ENCODE measurements at regions not wholly inside any gene's neighbourhood (a gene's known extent, or its start where the extent isn't known, plus 50 kb on each side); places are given as distances from the start of the nearest gene placed in this dataset.

DNA sequence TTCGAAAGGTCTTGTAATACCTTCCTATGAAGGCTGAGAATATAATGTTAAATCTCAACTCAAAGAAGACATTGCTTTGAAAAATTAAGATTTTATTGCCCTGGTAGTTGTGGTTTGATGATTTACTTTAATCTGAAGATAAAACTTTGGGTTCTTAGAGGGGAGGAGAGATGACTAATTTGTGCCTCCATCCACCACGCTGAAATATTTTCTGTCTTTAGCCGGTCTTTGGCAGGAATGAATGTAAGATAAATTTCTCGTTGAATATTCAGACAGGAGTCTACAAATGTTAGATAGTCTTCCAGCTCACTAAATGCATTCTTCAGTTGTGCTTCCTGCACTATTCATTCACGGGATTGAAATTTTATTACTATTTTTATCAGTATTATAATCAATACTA lies 844.3 kb upstream of the NR2F2 start:
- no peaks in the 10 kb centered on the region for H3K27me3 ChIP-seq
- H3K9me3 ChIP-seq = peaks cover 18% of the 10 kb centered on the region
- H3K36me3 ChIP-seq = no peaks in the 10 kb centered on the region
- no peak overlapping the region for H3K4me3 ChIP-seq
- DNase-seq = no peak

DNA sequence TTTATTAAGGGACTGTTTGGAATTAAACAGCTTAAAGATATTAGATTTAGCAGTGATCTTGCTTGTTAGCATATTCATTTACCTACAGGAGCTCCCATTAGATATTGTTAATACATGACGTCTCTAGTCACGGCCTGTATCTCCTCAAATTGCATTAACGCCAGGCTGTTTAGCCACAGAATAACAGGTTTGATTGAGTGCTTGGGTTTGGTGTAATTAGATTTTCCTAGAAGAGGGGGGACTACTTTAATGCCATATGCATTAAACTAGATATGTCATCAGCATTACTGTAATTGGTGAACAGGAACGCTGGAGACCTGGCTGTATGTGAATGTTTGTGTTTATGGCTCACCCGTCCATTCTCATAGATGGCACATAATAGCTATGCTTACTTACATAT lies 841.4 kb upstream of the NR2F2 start:
- H3K9me3 ChIP-seq = peaks cover 11% of the 10 kb centered on the region
- H3K4me3 ChIP-seq = no peak overlapping the region
- H3K27me3 ChIP-seq = no peaks in the 10 kb centered on the region
- no peak for DNase-seq
- no peaks in the 10 kb centered on the region for H3K36me3 ChIP-seq

GRCh38 chr15:95492388-95493070 lies 838.0 kb upstream of the NR2F2 start:
- DNase-seq = no peak
- no peak overlapping the region for H3K4me3 ChIP-seq
- no peaks in the 10 kb centered on the region for H3K9me3 ChIP-seq
- no peaks in the 10 kb centered on the region for H3K27me3 ChIP-seq
- no peaks in the 10 kb centered on the region for H3K36me3 ChIP-seq

- peak; percentile 72 for DNase-seq
- no peaks in the 10 kb centered on the region for H3K36me3 ChIP-seq
These were observed 835.4 kb upstream of the NR2F2 start for GRCh38 chr15:95494971-95495541.

DNA sequence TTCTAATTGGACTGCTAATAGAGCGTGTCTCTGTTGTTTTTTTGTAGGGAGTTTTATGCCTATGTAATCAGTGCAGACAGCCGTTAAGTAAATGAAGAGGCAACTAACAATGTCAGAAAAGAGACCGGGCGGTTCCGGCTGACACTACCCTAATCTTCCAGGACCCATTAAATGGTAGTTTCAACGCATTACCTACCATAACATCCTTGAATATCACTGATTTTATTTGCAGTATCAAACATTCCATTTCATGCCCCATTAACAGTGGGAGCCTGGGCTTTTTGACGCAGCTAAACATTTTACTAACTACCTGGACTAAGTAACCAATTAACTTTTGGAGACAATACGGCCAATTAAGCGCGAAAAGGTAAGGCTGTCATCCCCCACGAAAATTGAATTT lies 832.9 kb upstream of the NR2F2 start:
- no peaks in the 10 kb centered on the region for H3K27me3 ChIP-seq
- no peaks in the 10 kb centered on the region for H3K9me3 ChIP-seq
- no peaks in the 10 kb centered on the region for H3K36me3 ChIP-seq
- H3K4me3 ChIP-seq = no peak overlapping the region
- DNase-seq = no peak

More at GRCh38 chr15:95494971-95495541, 835.4 kb upstream of the NR2F2 start:
- Histone ChIP-seq H3K4me3 (peak overlapping the region; percentile 19), H3K9me3 (no peaks in the 10 kb centered on the region), H3K27me3 (no peaks in the 10 kb centered on the region)

DNA sequence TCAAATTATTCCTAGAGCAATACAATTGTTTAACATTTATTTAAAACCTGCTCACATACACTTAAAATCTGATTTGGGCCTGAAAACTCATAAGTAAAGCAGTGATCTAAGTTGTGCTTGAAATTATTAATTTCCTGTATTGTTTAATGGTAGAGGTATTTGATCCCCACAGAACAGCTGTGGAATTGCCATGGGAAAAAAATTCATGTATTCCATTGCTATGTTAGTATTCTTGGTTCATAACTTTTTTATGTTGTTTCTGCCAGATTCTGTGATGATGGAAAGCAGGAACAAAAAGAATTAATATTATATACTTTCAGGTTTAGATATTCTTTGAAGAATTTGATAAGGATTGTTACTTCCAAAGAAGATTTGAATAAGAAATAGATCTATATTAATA lies 831.5 kb upstream of the NR2F2 start:
- Histone ChIP-seq H3K4me3 (no peak overlapping the region), H3K9me3 (no peaks in the 10 kb centered on the region), H3K36me3 (no peaks in the 10 kb centered on the region), H3K27me3 (no peaks in the 10 kb centered on the region)
- DNase-seq = no peak

- Histone ChIP-seq H3K9me3 (no peaks in the 10 kb centered on the region), H3K4me3 (no peak overlapping the region), H3K27me3 (no peaks in the 10 kb centered on the region), H3K36me3 (no peaks in the 10 kb centered on the region)
- DNase-seq = no peak
These were observed 831.1 kb upstream of the NR2F2 start for GRCh38 chr15:95499397-95499796.

DNA sequence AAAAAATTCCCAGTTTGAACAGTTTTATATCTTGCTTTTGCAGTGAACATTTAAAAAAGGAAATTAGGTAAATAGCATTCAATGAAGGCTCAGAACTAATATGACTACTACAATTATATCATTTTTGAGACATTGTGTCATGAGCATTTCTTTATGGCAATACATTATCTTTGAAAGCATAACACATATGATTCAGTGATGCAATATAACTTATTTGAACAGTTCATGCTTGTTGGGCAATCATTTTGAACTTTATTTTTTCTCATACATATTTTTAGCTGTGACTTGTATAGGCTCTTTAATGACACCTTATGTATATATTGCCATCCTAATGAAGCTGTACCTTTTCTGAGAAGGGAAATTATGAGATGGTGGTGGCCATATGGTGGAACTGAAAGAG lies 828.6 kb upstream of the NR2F2 start:
- Histone ChIP-seq H3K9me3 (no peaks in the 10 kb centered on the region), H3K27me3 (no peaks in the 10 kb centered on the region), H3K4me3 (no peak overlapping the region), H3K36me3 (no peaks in the 10 kb centered on the region)
- DNase-seq = no peak

DNA sequence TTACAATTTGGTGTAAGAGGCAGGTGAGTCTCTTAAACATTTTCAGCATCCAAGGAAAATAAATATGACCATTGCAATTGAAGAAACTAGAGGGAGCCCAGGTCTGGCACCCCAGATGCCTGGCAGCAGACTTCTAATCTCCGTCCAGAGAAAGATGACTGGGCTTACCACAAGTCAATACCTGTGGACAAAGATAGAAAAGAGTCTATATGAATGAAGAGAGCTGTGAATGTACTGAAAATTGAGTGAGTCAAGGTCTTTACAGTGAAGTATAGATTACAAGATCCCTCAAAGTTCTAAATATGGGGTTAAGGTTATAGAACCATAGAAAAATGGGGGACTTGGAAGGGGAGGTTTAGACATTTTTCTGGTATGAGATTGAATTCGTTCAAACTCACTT lies 827.4 kb upstream of the NR2F2 start:
- Histone ChIP-seq H3K9me3 (no peaks in the 10 kb centered on the region), H3K27me3 (no peaks in the 10 kb centered on the region), H3K4me3 (no peak overlapping the region)

GRCh38 chr15:95503640-95504225 lies 826.8 kb upstream of the NR2F2 start:
- no peaks in the 10 kb centered on the region for H3K27me3 ChIP-seq
- no peaks in the 10 kb centered on the region for H3K9me3 ChIP-seq
- no peaks in the 10 kb centered on the region for H3K36me3 ChIP-seq
- DNase-seq = no peak
- H3K4me3 ChIP-seq = no peak overlapping the region

More for the DNA sequence above, 827.4 kb upstream of the NR2F2 start:
- no peak for DNase-seq
- H3K36me3 ChIP-seq = no peaks in the 10 kb centered on the region

DNA sequence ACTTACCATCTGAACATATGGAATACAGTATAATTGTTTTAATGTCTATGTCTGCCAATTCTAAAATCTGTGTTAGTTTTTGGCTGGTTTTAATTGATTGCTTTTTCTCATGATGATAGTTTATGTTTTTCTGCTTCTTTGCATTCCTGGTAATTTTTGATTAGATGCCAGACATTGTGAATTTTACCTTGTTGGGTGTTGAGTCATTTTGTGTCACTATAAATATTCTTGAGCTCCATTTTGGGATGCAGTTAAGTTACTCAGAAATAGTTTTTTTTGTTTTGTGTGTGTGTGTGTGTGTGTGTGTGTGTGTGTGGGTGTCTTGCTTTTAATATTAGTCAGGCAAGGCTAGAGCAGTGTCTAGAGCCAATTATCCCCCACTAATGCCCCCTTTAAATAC lies 818.8 kb upstream of the NR2F2 start:
- Histone ChIP-seq H3K4me3 (no peak overlapping the region), H3K36me3 (no peaks in the 10 kb centered on the region), H3K9me3 (no peaks in the 10 kb centered on the region), H3K27me3 (no peaks in the 10 kb centered on the region)
- no peak for DNase-seq

GRCh38 chr15:95512906-95513305 lies 817.6 kb upstream of the NR2F2 start:
- DNase-seq = no peak
- no peak overlapping the region for H3K4me3 ChIP-seq
- H3K27me3 ChIP-seq = no peaks in the 10 kb centered on the region

GRCh38 chr15:95519887-95520286 lies 810.6 kb upstream of the NR2F2 start:
- no peak overlapping the region for H3K4me3 ChIP-seq
- H3K27me3 ChIP-seq = no peaks in the 10 kb centered on the region
- DNase-seq = no peak
- H3K9me3 ChIP-seq = no peaks in the 10 kb centered on the region
- no peaks in the 10 kb centered on the region for H3K36me3 ChIP-seq

More at GRCh38 chr15:95512906-95513305, 817.6 kb upstream of the NR2F2 start:
- Histone ChIP-seq H3K36me3 (no peaks in the 10 kb centered on the region), H3K9me3 (no peaks in the 10 kb centered on the region)

DNA sequence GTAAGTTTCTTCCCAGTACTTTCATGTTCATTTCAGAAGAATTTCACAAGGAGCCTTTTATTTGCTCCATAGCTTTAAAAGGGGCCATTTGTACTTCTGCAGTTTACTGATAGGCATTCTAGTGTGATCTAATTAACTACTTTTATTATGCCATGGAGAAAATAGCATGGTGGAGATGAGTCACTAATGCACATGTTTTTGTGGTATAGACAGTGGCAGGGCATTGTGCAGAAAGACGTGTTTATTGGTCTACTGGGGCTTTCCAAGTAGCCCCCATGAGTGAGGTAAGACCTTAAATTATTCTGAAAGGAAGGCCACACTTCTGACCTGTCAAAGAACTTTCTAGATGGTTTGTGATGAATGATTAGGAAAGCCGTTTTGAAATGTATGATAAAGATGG lies 810.0 kb upstream of the NR2F2 start:
- Histone ChIP-seq H3K4me3 (no peak overlapping the region), H3K36me3 (no peaks in the 10 kb centered on the region), H3K9me3 (no peaks in the 10 kb centered on the region), H3K27me3 (no peaks in the 10 kb centered on the region)
- no peak for DNase-seq

DNA sequence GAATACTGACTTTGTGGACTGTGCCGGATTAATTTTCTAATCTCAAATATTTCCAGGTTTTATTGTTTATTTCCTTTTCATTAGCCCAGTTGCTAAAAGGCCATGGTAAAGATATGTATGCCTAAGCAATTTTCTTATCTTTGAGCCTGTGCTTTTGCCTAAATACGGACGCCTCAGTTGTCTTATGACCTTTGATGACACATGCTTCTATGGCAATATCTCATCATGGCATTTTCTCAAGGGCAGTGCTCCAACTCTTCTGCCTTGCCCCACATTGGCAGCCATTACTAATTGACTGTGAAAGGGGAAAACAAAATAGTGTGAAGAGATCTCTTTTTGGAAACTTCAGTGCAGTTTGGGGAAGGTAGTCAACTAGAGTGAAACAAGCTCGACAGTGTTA lies 809.6 kb upstream of the NR2F2 start:
- H3K36me3 ChIP-seq = no peaks in the 10 kb centered on the region
- no peak for DNase-seq
- H3K27me3 ChIP-seq = no peaks in the 10 kb centered on the region
- no peaks in the 10 kb centered on the region for H3K9me3 ChIP-seq
- no peak overlapping the region for H3K4me3 ChIP-seq

- Histone ChIP-seq H3K27me3 (no peaks in the 10 kb centered on the region), H3K9me3 (no peaks in the 10 kb centered on the region), H3K4me3 (no peak overlapping the region), H3K36me3 (no peaks in the 10 kb centered on the region)
- DNase-seq = no peak
These were observed 808.0 kb upstream of the NR2F2 start for GRCh38 chr15:95522533-95522932.

- H3K9me3 ChIP-seq = no peaks in the 10 kb centered on the region
- no peaks in the 10 kb centered on the region for H3K27me3 ChIP-seq
- DNase-seq = no peak
- no peaks in the 10 kb centered on the region for H3K36me3 ChIP-seq
- H3K4me3 ChIP-seq = no peak overlapping the region
These were observed 801.6 kb upstream of the NR2F2 start for GRCh38 chr15:95528920-95529319.

DNA sequence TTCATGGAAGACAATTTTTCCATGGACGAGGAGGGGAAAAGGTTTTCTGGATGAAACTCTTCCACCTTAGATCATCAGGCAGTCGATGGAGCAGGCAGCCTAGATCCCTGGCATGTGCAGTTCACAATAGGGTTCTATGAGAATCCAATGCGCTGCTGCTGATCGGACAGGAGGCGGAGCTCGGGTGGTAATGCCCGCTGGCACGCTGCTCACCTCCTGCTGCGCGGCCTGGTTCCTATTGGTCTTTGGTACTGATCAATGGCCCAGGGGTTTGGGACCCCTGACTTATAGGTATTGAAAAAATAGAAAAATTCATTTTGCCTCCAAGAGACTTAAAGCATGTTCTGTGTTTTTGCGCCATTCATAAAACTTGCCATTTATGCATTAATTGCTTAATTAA lies 793.9 kb upstream of the NR2F2 start:
- no peak overlapping the region for H3K4me3 ChIP-seq
- no peaks in the 10 kb centered on the region for H3K36me3 ChIP-seq
- H3K27me3 ChIP-seq = no peaks in the 10 kb centered on the region
- DNase-seq = no peak
- H3K9me3 ChIP-seq = 0 out of 2 replicates have a peak, but pooled peaks cover 2% of the 10 kb centered on the region
